ENCODE measurements at regions not wholly inside any gene's neighbourhood (a gene's known extent, or its start where the extent isn't known, plus 50 kb on each side); places are given as distances from the start of the nearest gene placed in this dataset.
"Not testable (repeated sequence)": the region's sequence is repeated elsewhere in the genome, so short reads cannot be mapped to it uniquely, and the experiment has no call there.

DNA sequence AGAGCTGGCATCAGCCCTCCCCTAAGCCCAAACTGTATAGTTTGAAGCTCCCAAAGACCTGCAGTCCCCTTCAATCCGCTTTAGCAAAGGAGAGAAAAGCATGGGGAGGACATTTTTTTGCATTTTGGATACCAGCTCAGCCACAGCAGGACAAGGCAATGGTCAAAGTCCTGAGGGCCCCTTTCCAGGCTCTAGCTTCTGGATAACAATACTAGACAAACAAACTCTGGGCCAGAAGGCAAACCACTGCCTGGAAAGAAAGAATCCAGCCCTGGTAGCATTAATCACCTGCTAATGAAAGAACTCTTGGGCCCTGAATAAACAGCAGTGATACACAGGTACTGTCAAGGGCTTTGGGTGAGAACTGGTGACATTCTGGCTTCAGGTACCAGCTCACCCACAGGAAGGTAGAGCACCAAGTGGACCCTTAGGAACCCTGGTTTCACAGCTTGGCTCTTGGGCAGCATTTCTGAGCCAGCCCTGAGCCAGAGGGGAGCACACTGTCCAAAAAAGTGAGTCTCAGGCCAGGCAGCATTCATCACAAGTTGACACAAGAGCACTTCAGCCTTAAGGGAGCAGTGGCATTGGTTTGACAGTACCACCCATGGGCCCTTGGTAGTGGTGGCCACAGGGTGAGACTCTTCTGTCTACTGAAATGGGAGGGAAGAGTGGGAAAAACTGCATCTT lies 62.5 kb downstream of the SPIN3 start:
- no peak for DNase-seq (ENCODE audit: low spot score)

DNA sequence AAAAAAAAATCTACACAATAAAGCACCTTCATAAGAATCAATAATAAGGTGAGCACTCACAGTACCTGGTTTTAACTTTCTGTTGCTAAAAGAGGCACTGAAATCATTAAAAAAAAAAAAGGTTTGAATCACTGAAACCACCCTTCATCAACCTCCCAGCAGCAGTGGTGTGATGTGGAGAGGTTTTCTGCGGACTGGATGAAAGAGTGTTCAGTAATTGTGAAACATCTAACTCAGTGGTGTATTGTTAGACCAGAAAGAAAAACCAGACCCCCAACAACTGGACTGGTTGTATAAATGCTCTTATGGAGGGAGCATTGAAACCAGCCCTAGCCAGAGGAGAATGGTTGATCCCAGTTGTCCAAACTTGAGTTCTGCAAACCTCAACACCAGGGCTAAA lies 63.2 kb downstream of the SPIN3 start:
- DNase-seq (ENCODE audit: low spot score), result no peak

DNA sequence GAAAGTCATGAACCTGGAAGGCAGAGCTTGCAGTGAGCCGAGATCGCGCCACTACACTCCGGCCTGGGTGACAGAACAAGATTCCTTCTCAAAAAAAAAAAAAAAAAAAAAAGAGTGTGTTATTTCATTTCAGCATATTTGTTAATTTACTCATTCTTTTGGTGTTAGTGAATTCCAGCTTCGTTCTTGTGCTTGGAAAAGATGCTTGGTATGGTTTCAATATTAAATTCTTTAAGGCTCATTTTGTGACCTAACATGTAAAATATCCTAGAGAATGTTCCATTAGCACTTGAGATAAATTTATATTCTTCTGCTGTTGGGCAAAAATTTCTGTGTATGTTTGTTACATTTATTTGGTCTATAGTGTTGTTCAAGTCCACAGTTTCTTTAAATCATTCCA lies 66.8 kb downstream of the SPIN3 start:
- peak; percentile 35 for DNase-seq (ENCODE audit: low spot score)

DNA sequence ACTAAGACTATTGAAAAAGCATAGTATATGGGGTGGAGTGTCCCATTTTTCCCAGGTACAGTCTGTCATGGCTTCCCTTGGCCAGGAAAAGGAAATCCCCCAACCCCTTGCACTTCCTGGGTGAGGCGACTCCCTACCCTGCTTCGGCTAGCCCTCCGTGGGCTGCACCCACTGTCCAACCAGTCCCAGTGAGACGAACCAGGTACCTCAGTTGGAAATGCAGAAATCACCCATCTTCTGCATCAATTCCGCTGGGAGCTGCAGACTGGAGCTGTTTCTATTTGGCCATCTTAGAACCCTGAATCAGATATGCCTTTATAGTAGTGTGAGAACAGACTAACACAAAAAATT lies 74.4 kb downstream of the SPIN3 start:
- DNase-seq (ENCODE audit: low spot score), result not testable (repeated sequence)

DNA sequence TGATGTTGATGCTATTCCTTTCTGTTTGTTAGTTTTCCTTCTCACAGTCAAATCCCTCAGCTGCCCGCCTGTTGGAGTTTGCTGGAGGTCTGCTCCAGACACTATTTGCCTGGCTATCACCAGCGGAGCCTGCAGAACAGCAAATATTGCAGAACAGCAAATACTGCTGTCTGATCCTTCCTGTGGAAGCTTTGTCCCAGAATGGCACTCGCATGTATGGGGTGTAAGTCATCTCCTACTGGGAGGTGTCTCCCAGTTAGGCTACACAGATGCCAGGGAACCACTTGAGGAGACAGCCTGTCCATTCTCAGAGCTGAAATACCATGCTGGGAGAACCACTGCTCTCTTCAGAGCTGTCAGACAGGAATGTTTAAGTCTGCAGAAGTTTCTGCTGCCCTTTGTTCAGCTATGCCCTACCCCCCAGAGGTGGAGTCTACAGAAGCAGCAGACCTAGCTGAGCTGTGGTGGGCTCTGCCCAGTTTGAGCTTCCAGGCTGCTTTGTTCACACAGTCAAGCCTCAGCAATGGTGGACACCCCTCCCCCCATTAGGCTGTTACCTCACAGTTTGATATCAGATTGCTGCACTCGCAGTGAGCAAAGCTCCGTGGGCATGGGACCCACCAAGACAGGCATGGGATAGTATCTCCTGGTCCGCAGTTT lies 74.9 kb downstream of the SPIN3 start:
- no peak for DNase-seq (ENCODE audit: low spot score)

DNA sequence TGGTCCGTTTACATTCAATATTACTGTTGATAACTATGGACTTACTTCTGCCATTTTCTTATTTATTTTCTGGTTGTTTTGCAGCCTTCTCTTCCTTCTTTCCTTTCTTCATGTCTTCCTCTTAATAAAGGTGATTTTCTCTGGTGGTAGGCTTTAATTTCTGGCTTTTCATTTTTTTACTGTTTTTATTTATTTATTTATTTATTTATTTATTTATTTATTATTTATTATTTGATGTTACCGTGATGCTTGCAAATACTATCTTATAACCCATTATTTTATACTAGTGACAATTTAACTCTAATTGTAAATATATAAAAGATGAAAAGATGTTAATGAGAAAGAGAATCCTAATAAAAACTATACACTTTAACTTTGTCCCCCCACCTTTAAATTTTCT lies 112.8 kb downstream of the SPIN3 start:
- DNase-seq (ENCODE audit: low spot score), result no peak
